M059J (cell line): ENCODE measurements at regions not wholly inside any gene's neighbourhood (a gene's known extent, or its start where the extent isn't known, plus 50 kb on each side); places are given as distances from the start of the nearest gene placed in this dataset.

ENCODE experiments used
- DNase-seq: peaks from one replicate; pipeline ENCODE4 v3.0.0-alpha.2; 2012; ENCODE audit warnings: low read depth

- no peak for DNase-seq
Observed at GRCh38 chr3:72158639-72159326, 373.8 kb upstream of the PROK2 start.

- no peak for DNase-seq
Observed at GRCh38 chr3:72157748-72158638, 373.0 kb upstream of the PROK2 start.

DNA sequence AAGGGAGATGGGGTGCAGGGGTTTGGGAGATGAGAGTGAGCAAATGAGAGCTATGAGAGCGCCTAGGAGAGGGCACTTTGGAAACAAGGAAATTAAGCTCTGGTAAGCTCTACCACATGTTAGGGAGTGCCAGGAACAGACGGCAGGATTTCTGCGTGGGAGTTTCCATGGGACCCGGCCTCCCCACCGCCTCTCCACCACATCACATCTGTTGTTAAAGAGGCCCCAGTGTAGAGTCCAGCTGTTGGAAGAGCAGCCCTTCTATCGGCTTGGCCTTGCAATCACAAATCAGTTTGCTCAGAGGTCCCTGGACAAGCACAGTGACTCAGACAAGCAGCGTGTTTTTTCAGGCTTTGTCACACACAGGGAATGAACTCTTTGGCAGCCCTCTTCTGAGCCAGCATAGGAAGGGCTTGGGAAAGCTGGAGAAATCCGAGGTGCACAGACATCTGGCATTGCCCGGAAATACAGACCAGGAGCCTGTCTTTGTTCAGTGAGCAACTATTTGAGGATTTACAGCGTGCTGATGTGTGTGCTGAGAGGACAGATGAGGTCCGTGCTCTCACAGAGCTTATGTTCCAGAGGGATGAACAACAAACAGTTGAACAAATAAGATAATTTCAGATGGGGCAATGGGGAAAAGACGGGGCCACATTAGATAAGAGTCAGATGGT, 370.6 kb upstream of the PROK2 start:
- peak; percentile 62 for DNase-seq

DNA sequence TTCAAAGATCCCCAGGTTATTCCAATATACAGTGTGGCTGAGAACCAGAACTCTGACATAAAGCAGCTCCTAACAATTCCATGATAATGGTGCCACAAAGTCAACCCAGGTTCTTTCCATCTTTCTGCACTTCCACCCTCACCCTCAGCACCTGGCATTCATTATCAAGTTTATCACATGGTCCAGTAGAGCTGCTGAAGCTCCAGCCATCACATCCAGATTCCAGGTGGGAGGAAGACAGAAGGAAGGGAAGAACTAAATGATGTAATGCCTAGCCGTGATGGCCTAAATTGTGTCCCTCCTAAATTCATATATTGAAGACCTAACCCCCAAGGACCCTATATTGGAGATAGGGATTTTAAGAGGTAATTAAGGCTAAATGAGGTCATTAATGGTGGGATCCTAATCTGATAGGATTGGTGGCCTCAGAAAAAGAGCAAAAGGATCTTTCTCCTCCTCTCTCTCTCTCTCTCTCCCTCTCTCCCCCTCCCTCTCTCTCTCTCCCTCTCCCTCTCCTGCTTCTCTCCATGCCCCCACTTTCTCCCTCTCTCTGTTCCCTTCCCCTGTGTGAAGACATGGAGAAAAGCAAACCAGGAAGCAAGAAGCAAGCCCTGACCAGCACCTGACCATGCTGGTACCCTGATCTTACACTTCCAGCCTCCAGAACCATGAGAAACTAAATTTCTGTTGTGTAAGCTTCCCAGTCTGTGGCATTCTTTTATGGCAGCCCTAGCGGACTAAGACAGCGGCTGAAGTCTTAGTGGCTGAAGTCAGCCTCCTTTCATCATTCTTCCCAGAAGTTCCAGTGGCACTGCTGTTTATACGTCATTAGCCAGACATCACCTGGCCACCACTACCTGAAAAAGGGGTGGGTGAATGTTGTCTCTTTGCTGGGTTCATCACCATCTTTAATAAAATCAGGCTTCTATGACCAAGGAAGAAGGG, 369.7 kb upstream of the PROK2 start:
- no peak for DNase-seq

GRCh38 chr3:72153477-72154314, 368.7 kb upstream of the PROK2 start:
- no peak for DNase-seq

- DNase-seq: peak; percentile 18
Observed at GRCh38 chr3:72152551-72153476, 367.9 kb upstream of the PROK2 start.

DNA sequence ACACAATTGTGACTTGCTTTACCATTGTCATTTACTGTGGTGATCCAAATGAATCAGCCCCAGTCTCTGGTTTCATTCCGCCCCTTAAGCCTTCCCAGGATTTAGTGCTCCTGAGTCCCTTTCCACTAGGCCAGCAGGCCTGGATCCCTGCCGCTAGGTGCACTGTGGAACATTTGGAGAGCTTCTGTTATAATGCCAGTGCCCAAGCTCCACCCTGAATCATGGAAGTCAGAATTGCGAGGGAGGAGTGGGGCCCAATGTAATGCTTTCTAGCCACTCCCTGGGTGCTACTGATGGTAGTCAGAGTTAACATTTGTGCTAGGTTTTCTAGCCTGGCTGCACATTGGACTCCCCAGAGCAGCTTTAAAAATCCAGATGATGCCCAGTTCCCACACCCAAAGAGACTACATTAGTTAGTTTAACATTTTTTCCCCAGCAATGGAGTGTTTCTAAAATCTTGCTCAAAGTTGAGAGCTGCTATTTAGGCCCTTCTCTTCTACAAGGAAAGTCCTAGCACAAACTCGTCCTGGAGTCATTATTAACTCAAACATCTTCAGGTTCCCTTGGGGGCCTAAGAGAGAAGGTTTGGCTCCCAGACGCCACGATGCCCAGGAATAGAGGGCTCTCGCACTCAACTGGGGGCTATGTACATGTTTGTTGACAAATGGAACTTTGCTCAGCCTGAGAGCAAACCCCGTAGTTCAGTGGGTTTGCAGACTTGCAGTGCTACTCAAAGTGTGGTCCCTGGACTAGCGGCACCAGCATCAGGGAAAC, 366.7 kb upstream of the PROK2 start:
- no peak for DNase-seq

DNA sequence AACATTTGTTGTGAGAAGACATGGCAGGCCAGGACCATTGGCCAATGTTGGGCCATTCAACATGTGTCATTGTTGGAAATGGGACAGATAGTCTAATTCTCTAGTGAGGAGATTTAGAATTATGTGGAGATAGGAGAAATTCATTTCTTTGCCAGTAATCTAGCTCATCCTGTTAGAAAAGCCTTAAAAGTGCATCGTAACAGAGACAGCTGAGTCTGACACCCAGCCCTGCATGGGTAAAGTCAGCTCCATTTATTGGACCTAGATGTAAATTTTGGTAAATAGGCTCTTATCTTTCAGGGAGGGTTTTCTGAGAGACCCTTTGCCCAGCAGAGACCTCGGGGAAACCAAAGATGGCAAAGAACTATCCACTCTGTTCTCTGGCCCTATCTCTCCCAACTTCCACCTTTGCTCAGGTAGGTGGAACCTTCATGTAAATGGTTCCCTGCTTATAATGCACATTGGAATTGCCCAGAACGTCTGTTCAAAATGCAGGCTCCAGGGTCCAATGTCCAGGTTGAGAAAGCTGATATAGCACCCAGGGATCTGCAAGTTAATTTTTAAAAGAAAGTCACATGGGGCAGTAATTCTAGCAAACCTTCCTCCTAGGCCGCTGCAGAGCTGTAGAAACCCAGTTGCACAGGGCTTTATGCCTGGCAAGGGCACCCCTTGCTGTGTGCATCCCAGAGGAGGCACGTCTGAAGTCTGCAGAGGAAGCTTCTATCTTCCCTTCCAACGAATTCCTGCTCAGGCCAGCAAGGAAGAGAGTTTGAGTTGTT, 365.9 kb upstream of the PROK2 start:
- DNase-seq: no peak

DNA sequence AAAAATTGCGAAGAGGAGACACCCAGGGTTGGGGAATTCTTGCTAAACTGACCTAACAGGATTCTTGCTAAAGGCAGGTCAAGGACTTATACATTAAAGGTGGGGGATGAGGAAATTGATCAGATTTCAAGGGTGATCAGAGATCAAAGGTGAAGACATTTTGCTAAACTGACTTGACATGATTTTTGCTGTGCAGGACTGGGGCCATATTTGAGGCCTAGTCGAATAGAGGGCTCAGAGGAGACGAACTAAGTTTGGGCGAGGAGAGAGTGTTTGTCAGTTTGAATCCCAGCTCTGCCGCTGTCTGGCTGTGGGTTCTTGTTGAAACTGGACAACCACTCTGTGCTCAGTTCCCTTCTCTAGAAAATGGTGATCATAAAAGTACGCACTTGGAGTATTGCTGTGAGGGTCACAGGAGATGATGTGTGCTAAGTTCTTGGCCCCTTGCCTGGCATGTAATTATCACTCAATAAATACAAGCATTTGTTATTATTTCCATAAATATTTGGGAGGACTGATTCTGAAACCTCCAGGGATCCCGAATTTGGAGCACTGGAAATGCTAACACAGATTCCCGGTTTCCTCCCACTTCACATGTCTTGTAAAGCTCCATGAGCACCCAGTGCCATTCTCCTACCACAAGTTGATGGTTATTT, 364.8 kb upstream of the PROK2 start:
- no peak for DNase-seq

DNA sequence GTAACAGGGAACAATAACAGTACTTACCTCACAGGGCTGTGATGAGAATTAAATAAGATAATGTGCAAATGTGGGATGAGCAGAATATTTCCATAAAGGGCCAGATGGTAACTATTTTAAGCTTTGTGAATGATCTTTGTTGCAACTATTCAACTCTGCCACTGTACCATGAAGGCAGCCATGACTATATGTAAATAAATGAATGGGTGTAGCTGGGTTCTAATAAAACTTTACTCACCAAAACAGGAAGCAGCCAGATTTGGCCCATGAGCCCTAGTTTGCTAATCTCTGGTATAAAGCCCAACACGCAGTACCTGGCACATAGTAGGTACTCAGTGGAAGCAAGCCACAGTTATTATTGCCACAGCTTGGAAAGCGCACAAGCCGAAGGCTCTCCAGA, 362.7 kb upstream of the PROK2 start:
- no peak for DNase-seq

DNA sequence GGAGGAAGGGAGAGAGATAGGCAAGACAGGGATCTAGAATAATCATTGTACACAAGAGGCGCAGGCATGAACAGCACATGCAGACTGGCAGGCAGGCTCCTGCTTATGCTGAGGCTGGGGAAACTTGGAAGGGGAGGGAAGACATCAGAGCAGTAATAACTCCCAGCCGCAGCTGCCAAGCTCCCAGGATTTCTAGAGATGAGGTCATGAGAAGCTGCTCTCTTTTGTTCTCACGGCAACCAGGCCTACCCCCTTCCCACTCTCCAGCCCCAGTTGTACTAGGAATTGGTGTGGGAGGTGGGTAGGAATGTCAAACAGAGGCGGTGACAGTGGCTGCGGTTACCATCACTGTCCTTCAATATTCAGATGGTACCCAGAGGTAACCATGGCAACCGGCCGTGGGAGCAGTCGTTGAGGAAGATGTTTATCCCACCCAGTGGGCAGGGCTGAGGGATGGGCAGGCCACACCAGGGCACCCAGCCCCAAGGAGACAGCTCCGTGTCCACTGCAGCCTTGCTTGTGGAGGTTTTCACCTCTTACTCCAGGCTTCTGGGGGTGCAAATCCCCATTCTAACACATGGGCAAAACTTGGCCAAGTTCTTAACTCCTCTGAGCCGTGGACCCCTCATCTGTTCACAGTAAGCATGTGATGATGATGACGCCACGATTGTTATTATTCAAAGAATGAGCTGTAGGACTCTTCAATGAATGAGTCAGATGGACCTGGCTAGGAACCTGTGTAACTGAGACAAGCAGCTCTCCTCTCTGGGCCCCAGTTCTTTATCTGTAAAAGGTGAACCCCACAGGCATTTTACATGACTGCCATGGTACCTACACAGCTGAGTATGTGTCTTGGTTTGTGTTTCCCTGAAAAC, 360.8 kb upstream of the PROK2 start:
- DNase-seq: peak; percentile 15

- DNase-seq: no peak
Observed at GRCh38 chr3:72144773-72145505, 360.0 kb upstream of the PROK2 start.

DNA sequence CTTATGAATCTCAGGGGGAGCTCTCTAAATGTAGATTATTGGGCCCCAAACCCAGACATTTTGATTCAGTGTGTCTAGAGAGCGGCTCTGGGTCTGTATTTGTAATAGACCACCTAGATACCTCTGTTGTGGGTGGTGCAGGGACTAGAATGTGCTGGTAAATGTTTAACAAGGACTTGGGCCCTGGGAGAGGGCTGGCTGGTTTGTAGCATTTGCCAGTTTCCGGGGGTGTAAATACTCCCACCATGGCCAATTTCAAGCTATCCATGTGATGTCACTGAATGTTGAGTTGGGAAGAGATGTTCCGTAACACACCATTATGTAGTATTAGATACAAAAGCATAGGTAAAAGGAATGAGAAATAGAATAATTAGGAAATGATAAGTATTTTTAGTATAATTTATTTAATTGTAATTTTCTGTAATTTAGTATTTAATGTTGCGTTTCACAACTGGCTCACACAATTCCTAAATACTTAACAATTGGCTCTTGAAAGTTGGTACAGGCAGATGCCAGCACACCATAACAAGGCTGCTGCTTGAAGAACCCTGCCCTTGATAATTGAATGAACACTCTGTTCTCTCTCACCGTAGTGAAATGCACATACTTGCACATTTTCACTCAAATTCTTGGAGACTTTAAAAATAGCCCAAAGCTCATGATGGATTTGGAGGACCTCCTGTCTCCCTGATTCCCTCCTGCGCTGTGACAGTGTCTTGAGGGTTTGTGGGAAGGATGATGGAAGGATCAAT, 359.2 kb upstream of the PROK2 start:
- no peak for DNase-seq

- peak; percentile 67 for DNase-seq
Observed at GRCh38 chr3:72143322-72143721, 358.4 kb upstream of the PROK2 start.

DNA sequence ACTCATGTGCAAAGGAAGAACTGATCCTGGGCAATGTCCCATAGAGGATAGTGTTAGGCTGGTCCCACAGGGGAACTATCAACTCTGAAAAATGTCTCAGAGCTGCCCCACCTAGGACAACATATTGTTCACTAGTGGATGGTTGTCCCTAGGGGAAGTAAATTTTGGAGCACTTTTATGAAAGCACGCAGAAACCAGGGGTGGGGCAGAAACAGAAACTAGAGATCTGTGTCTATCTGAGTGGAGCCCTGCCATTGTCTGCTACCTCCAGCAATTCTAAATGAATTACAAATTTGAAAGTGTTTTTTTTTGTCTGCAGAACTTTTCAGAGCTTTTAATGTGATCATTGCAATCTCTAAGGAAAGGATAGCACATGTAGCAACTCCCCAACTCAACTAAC, 357.1 kb upstream of the PROK2 start:
- no peak for DNase-seq
